ENCODE measurements at regions not wholly inside any gene's neighbourhood (a gene's known extent, or its start where the extent isn't known, plus 50 kb on each side); places are given as distances from the start of the nearest gene placed in this dataset.

DNA sequence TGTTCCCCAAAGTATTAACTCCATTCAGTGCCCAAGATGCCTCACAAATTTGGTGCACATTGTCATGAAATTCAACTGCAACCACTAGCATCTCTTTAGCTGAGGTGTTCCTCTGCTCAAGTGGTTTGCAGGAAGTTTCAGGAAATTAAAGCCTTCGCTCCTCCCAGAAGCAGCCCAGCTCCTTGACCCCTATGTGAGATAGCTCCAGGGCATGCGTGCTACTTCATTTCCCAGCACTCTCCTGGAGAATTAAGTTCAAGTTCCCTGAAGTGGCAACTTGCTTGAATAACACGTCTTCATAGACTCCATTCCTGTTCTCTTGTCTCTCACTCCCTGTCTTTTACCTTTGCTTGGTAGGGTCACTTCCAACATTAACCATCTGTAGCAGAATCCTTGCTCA is 750.3 kb downstream of the REEP3 start:
- no peak overlapping the region for H3K27ac ChIP-seq
- ChIA-PET POLR2A (ENCODE audit: low non-redundant PET) (no interaction called here), CTCF (no interaction called here)
- no peak for TF ChIP-seq CTCF (conservative IDR thresholded peaks at IDR 0.05; ENCODE audit: low read depth)
- no peak for DNase-seq (ENCODE audit: low spot score)

DNA sequence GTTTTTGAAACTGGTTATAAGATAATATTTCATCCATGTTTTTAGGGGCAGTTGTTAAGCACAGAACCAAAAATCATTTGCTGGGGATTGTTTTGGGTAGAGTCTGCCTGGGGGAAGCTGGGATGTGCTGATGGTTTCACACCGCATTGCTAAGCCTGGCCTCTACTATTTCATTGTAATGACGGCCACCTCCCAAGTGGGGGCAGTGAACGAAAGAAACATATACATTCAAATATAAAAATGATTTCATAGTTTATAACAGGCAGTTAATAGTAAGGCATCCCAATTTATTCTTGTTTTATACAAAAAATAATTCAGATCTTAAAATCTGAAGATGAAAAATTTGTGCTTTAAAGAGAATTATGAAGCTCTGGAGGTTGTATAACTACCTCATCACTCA is 750.8 kb downstream of the REEP3 start:
- no peak for DNase-seq (ENCODE audit: low spot score)
- ChIA-PET CTCF (no interaction called here), POLR2A (ENCODE audit: low non-redundant PET) (no interaction called here)
- no peak for TF ChIP-seq CTCF (conservative IDR thresholded peaks at IDR 0.05; ENCODE audit: low read depth)
- H3K27ac ChIP-seq = no peak overlapping the region

- no peak overlapping the region for H3K27ac ChIP-seq
- POLR2A ChIA-PET (ENCODE audit: low non-redundant PET) = interaction anchor here (0.6 kb wide), 1 partner anchor 9 kb away, joined by 3 read pairs; no protein-coding TSS in a partner anchor
- no peak for TF ChIP-seq CTCF (conservative IDR thresholded peaks at IDR 0.05; ENCODE audit: low read depth)
- DNase-seq (ENCODE audit: low spot score) = no peak
- CTCF ChIA-PET = no interaction called here
Measured at GRCh38 chr10:64275001-64275400, 753.8 kb downstream of the REEP3 start.

- no peak for TF ChIP-seq CTCF (conservative IDR thresholded peaks at IDR 0.05; ENCODE audit: low read depth)
- no peak for DNase-seq (ENCODE audit: low spot score)
- H3K27ac ChIP-seq = no peak overlapping the region
- POLR2A ChIA-PET (ENCODE audit: low non-redundant PET) = no interaction called here
- CTCF ChIA-PET = no interaction called here
Measured at GRCh38 chr10:64275774-64276173, 754.6 kb downstream of the REEP3 start.

- ChIA-PET POLR2A (ENCODE audit: low non-redundant PET) (no interaction called here), CTCF (no interaction called here)
- TF ChIP-seq CTCF (conservative IDR thresholded peaks at IDR 0.05; ENCODE audit: low read depth) = no peak
- no peak for DNase-seq (ENCODE audit: low spot score)
- H3K27ac ChIP-seq = no peak overlapping the region
Measured at GRCh38 chr10:64277536-64277935, 756.3 kb downstream of the REEP3 start.

- ChIA-PET CTCF (no interaction called here), POLR2A (ENCODE audit: low non-redundant PET) (no interaction called here)
- no peak for TF ChIP-seq CTCF (conservative IDR thresholded peaks at IDR 0.05; ENCODE audit: low read depth)
- no peak overlapping the region for H3K27ac ChIP-seq
- DNase-seq (ENCODE audit: low spot score) = no peak
Measured at GRCh38 chr10:64283621-64284020, 762.4 kb downstream of the REEP3 start.

DNA sequence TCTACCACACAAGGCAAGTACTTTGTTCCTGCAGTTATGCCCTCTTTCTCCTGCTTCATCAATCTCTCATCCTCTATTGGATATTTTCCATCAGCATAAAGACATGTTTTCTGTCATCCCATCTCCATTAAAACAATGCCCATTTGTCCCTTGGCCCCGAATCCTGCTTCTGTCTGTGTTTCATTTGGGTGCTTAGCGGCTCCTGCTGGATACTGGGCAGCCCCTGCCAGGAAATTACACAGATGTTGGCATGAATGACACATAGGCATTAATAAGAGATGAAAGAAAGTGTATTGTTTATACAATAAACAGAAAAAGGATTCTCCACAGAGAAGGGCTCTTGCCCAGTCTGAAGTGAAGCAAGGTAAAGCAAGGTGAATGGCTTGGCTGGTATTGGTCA is 765.3 kb downstream of the REEP3 start:
- no peak overlapping the region for H3K27ac ChIP-seq
- ChIA-PET CTCF (no interaction called here), POLR2A (ENCODE audit: low non-redundant PET) (no interaction called here)
- no peak for TF ChIP-seq CTCF (conservative IDR thresholded peaks at IDR 0.05; ENCODE audit: low read depth)
- DNase-seq (ENCODE audit: low spot score) = no peak

All from RWPE1 (cell line).